ENCODE measurements at regions not wholly inside any gene's neighbourhood (a gene's known extent, or its start where the extent isn't known, plus 50 kb on each side); places are given as distances from the start of the nearest gene placed in this dataset.
"Not testable (repeated sequence)": the region's sequence is repeated elsewhere in the genome, so short reads cannot be mapped to it uniquely, and the experiment has no call there.

- DNase-seq = no peak
Observed at GRCh38 chr13:53411463-53411862, 382.9 kb downstream of the OLFM4 start.

- no peak for DNase-seq
Observed at GRCh38 chr13:53415135-53415534, 386.5 kb downstream of the OLFM4 start.

GRCh38 chr13:53417601-53418000 is 389.0 kb downstream of the OLFM4 start:
- DNase-seq = no peak

- DNase-seq = no peak
Observed at GRCh38 chr13:53422415-53422814, 393.8 kb downstream of the OLFM4 start.

GRCh38 chr13:53436396-53436795 is 407.8 kb downstream of the OLFM4 start:
- no peak for DNase-seq

- no peak for DNase-seq
Observed at GRCh38 chr13:53439439-53440225, 411.0 kb downstream of the OLFM4 start.

GRCh38 chr13:53442979-53443378 is 414.4 kb downstream of the OLFM4 start:
- DNase-seq = no peak

- DNase-seq = no peak
Observed at GRCh38 chr13:53445686-53446085, 417.1 kb downstream of the OLFM4 start.

GRCh38 chr13:53447456-53447855 is 418.8 kb downstream of the OLFM4 start:
- DNase-seq = no peak

GRCh38 chr13:53447863-53448262 is 419.2 kb downstream of the OLFM4 start:
- no peak for DNase-seq

GRCh38 chr13:53452263-53452808 is 423.7 kb downstream of the OLFM4 start:
- not testable (repeated sequence) for DNase-seq

GRCh38 chr13:53460796-53461195 is 432.2 kb downstream of the OLFM4 start:
- DNase-seq = no peak

- DNase-seq = no peak
Observed at GRCh38 chr13:53463106-53463505, 434.5 kb downstream of the OLFM4 start.

- no peak for DNase-seq
Observed at GRCh38 chr13:53466576-53466975, 438.0 kb downstream of the OLFM4 start.

GRCh38 chr13:53473397-53473796 is 444.8 kb downstream of the OLFM4 start:
- no peak for DNase-seq

- DNase-seq = no peak
Observed at GRCh38 chr13:53474878-53475277, 446.3 kb downstream of the OLFM4 start.

- DNase-seq = no peak
Observed at GRCh38 chr13:53490752-53491151, 462.1 kb downstream of the OLFM4 start.

- no peak for DNase-seq
Observed at GRCh38 chr13:53494406-53494805, 465.8 kb downstream of the OLFM4 start.

GRCh38 chr13:53499576-53500133 is 471.0 kb downstream of the OLFM4 start:
- no peak for DNase-seq

GRCh38 chr13:53501387-53501786 is 472.8 kb downstream of the OLFM4 start:
- no peak for DNase-seq

GRCh38 chr13:53507741-53508140 is 479.1 kb downstream of the OLFM4 start:
- no peak for DNase-seq

- DNase-seq = no peak
Observed at GRCh38 chr13:53512635-53513034, 484.0 kb downstream of the OLFM4 start.

GRCh38 chr13:53513226-53513625 is 484.6 kb downstream of the OLFM4 start:
- no peak for DNase-seq

- no peak for DNase-seq
Observed at GRCh38 chr13:53520132-53520531, 491.5 kb downstream of the OLFM4 start.

- DNase-seq = no peak
Observed at GRCh38 chr13:53522034-53522433, 493.4 kb downstream of the OLFM4 start.

Measured in GF-D8 (cell line).